NB4 (cell line): ENCODE measurements at regions not wholly inside any gene's neighbourhood (a gene's known extent, or its start where the extent isn't known, plus 50 kb on each side); places are given as distances from the start of the nearest gene placed in this dataset.
"Not testable (repeated sequence)": the region's sequence is repeated elsewhere in the genome, so short reads cannot be mapped to it uniquely, and the experiment has no call there.

Experiments used
- DNase-seq: peaks from one replicate; pipeline ENCODE4 v3.0.0; 2010; ENCODE audit warnings: low read depth
- H3K4me3 ChIP-seq: one replicate; pipeline ENCODE4 v1.5.1; 2011; ENCODE audit warnings: mild to moderate bottlenecking, low read depth, low read length, moderate library complexity
- CTCF ChIP-seq: IDR thresholded peaks from one replicate; pipeline ENCODE4 v1.5.1; 2012; ENCODE audit warnings: low read depth, low read length
- MAX ChIP-seq: IDR thresholded peaks from 2 replicates; pipeline ENCODE4 v1.6.1; 2011; ENCODE audit warnings: low read depth, low read length
- MYC ChIP-seq: IDR thresholded peaks from 2 replicates; pipeline ENCODE4 v1.6.1; 2011; ENCODE audit warnings: low read depth, low read length
- POLR2A ChIP-seq: IDR thresholded peaks from 2 replicates; pipeline ENCODE4 v1.6.1; 2011; ENCODE audit warnings: mild to moderate bottlenecking; ENCODE audit not compliant: insufficient read length; ENCODE audit errors: extremely low read depth

GRCh38 chr16:60651346-60651745, 1384.9 kb downstream of the CDH8 start:
- DNase-seq, result no peak
- TF ChIP-seq POLR2A (no peak), CTCF (no peak), MYC (no peak), MAX (no peak)
- no peak overlapping the region for H3K4me3 ChIP-seq

- H3K4me3 ChIP-seq, result no peak overlapping the region
- no peak for TF ChIP-seq CTCF
- TF ChIP-seq MYC, result no peak
- no peak for TF ChIP-seq MAX
- TF ChIP-seq POLR2A, result no peak
- DNase-seq, result no peak
Measured at GRCh38 chr16:60648290-60648689, 1387.9 kb downstream of the CDH8 start.

GRCh38 chr16:60647388-60647787, 1388.8 kb downstream of the CDH8 start:
- not testable (repeated sequence) for H3K4me3 ChIP-seq, DNase-seq

GRCh38 chr16:60646631-60647030, 1389.6 kb downstream of the CDH8 start:
- no peak overlapping the region for H3K4me3 ChIP-seq
- no peak for DNase-seq
- no peak for TF ChIP-seq MAX
- no peak for TF ChIP-seq MYC
- TF ChIP-seq CTCF, result no peak
- TF ChIP-seq POLR2A, result no peak

GRCh38 chr16:60645541-60645940, 1390.7 kb downstream of the CDH8 start:
- no peak overlapping the region for H3K4me3 ChIP-seq
- no peak for TF ChIP-seq CTCF
- TF ChIP-seq MAX, result no peak
- TF ChIP-seq MYC, result no peak
- TF ChIP-seq POLR2A, result no peak
- DNase-seq, result no peak

- no peak for TF ChIP-seq MYC
- no peak for TF ChIP-seq POLR2A
- no peak for TF ChIP-seq MAX
- TF ChIP-seq CTCF, result no peak
- DNase-seq, result no peak
- H3K4me3 ChIP-seq, result no peak overlapping the region
Measured at GRCh38 chr16:60642956-60643355, 1393.3 kb downstream of the CDH8 start.
